ENCODE measurements at regions not wholly inside any gene's neighbourhood (a gene's known extent, or its start where the extent isn't known, plus 50 kb on each side); places are given as distances from the start of the nearest gene placed in this dataset.

DNA sequence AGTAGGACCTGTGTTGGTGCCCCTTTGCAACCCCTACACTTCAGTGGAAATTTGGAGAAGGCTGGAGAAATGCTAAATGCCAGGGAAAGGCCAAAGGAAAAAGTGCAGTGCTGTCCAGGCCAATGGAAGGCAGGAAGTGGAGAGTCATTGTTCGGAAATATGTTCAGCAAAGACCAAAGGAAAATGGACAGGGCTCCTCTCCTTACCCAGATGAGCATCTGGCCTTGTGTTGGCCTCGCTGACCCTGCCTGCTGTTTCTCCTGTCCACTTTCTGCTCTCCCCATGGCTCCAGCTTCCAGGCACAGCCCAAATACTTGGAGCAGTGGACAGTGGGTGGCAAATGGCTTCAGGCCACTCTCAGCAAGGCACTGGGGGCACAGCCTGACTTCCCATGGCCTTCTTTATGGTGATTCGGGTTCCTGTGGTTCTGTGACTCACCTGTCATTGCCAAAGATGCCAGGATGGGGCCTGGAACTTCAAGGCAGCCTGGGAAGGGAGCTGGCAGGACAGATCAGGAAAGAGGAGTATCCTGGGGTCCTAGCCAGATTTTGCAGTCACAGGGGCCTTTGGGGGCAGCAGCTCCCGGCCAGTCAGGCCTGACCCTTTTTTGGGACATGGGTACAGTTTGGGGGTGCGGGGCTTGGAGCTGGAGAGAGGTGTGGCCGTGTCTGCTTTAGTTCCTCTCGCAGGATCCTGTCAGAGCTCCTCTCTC, 190.9 kb upstream of the SLC24A3 start:
- TF ChIP-seq, protein P1, sequence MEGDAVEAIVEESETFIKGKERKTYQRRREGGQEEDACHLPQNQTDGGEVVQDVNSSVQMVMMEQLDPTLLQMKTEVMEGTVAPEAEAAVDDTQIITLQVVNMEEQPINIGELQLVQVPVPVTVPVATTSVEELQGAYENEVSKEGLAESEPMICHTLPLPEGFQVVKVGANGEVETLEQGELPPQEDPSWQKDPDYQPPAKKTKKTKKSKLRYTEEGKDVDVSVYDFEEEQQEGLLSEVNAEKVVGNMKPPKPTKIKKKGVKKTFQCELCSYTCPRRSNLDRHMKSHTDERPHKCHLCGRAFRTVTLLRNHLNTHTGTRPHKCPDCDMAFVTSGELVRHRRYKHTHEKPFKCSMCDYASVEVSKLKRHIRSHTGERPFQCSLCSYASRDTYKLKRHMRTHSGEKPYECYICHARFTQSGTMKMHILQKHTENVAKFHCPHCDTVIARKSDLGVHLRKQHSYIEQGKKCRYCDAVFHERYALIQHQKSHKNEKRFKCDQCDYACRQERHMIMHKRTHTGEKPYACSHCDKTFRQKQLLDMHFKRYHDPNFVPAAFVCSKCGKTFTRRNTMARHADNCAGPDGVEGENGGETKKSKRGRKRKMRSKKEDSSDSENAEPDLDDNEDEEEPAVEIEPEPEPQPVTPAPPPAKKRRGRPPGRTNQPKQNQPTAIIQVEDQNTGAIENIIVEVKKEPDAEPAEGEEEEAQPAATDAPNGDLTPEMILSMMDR (conservative IDR thresholded peaks at IDR 0.05): no peak
- TF ChIP-seq ZFX (IDR thresholded peaks at IDR 0.05): no peak
- no peak overlapping the region for H3K27ac ChIP-seq

DNA sequence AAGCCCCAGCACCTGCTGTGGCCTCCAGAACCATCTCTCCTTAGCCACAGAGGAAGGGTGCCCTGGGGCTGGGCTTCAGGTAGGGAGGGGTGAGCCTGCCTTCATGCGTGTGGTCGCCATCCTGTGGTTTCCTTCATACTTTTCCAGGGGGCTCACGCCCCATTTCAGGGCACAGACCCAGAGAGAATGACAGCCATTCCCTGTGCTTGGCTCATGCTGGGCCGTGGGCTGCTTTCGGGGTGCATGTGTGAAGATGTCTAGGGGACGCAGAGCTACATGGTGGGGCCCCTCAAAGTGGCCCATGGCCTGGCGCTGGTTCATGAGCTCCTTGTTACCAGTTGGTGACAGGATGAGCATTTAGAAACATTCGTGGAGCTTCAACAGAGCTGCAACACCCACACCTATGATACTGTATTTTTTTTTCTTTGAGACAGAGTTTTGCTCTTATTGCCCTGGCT, 190.3 kb upstream of the SLC24A3 start:
- no peak overlapping the region for H3K27ac ChIP-seq
- TF ChIP-seq, protein P1 (conservative IDR thresholded peaks at IDR 0.05): no peak
- no peak for TF ChIP-seq ZFX (IDR thresholded peaks at IDR 0.05)

DNA sequence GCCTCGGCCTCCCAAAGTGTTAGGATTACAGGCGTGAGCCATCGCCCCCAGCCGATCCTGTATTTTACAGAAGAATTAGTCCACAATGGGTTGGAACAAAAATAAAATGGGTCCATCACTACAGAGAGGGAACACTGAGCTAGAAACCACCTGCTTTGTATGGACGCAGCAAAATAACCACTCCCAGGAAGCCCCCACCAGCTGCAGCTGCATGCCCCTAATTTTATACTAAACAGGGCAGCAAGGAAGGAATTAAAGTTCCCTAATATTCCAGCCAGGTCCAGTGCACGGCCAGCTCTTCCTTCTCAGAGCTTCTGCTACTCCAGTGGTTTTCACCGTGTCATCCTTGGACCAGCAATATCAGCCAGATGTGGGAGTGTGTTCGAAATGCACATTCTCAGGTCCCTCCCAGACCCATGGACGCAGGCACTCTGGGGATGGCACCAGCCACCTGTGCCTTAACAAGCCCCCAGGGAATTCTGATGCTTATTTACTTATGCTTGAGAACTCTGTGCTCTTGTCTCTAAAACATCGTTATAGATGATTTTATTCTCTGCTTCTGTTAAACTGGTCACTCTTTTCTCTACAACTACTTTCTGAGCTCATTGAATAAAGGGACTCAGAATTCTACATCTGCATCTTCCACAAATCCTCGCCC, 189.5 kb upstream of the SLC24A3 start:
- no peak for TF ChIP-seq ZFX (IDR thresholded peaks at IDR 0.05)
- no peak overlapping the region for H3K27ac ChIP-seq

DNA sequence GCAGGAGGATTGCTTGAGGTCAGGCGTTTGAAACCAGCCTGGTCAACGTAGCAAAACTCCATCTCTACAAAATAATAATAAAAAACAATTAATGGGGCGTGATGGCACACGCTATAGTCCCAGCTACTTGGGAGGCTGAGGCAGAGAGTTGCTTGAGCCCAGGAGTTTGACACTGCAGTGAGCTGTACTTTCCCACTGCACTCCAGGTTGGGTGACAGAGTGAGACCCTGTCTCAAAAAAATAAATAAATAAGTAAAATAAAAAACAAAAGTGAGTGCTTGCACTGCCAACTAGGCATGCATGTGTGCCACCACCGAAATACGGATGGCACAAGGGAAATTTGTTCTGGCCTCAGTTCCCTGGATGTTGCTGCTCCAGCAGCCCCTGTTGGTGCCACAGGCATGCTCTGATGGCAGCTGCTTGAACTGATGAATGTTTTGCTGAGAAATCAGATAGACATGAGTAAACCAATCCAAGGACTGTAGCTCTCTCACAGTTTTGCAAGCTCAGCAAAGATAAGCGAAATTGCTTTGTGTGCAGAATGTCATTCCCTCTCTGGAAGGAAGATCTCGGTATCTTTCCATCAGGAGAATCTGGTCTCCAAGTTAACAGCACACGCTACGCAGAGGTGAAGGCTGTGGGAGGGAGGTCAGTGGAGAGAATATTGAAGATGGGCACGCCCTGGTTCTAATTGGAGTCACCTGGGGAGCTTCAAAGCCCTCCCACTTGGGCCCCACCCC, 188.0 kb upstream of the SLC24A3 start:
- no peak for TF ChIP-seq ZFX (IDR thresholded peaks at IDR 0.05)
- TF ChIP-seq, protein P1 (conservative IDR thresholded peaks at IDR 0.05): no peak
- H3K27ac ChIP-seq: no peak overlapping the region

DNA sequence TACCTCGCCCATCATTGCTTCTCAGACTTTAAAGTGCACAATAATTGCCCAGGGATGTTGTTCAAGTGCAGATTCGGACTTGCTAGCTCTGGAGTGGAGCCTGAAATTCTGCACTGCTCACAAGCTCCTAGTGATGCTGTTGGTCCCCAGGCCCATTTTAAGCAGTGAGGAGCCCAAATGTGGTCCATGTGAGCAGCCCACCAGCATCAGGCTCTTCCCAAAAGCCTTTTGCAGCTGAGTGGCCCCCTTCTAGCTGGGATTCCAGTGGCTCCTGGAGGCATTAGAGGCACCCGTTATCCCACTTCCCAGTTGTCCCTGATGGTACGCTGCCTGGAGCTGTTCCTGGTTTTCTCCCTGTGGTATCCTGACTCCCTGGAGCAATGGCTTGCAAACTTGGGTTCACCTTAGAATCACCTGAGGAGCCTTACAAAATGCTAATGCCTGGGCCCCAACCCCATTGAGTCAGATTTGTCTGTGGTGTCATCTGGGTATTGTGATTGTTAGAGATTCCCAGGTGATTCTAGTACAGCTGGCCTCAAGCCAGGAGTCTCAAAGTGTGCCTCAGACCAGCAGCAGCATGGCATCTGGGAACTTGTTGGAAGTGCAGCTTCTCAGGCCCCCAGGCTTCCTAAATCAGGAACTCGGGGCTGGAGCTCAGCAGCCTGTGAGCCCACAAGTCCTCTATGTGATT, 186.9 kb upstream of the SLC24A3 start:
- TF ChIP-seq, protein P1 (conservative IDR thresholded peaks at IDR 0.05): no peak
- no peak for TF ChIP-seq ZFX (IDR thresholded peaks at IDR 0.05)
- H3K27ac ChIP-seq: no peak overlapping the region

DNA sequence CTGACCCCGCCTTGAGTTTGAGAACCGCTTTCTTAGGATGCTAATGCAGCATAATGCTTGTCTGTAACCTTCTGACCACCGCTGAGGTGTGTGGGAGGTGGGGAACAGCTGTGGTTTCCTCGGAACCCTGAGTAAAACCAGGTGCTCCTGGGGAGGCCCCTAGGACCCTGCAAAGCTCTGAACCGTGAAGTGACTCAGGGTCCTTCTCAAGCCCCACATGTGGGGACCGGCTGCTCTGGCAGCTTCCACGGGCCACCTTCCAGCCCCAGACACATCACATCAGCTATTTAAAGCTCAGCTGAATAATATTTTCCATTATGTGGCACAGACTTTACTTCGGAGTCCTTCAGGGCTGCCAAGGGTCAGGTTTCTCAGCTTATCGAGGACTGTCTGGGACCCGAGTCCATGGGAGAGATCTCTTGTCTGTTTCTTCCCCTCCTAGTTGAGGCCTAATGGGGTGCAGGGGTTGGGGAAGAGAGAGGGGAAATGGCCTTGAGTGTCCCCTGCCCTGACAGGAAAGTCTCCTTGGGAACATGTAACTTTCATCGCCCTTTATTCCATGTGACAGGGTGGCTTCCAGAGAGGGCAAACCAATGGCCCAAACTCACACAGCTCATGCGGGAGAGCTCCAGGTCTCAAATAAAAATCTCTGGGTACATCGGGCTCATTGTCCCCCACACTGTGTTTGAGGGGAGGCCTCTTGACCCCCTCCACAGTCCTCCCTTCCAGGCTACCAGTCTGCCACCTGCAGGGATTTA, 186.1 kb upstream of the SLC24A3 start:
- TF ChIP-seq ZFX (IDR thresholded peaks at IDR 0.05): no peak
- TF ChIP-seq, protein P1 (conservative IDR thresholded peaks at IDR 0.05): no peak
- H3K27ac ChIP-seq: no peak overlapping the region

All from C4-2B (cell line).